Activated CD8-positive, alpha-beta T cell treated with anti-CD3 and anti-CD28 coated beads, Interleukin-2, amount 10 ng/mL, durations not matched to agents 7 days and 5 days (primary cell): ENCODE measurements at regions not wholly inside any gene's neighbourhood (a gene's known extent, or its start where the extent isn't known, plus 50 kb on each side); places are given as distances from the start of the nearest gene placed in this dataset.
"Not testable (repeated sequence)": the region's sequence is repeated elsewhere in the genome, so short reads cannot be mapped to it uniquely, and the experiment has no call there.

Experiments used
- ATAC-seq: fragments of 150-1000 bp; cut with Tn5 transposase; one replicate; pipeline ENCODE4 v1.10.0; 2021; ENCODE audit warnings: moderate library complexity
- CTCF ChIA-PET: fragments of 350-600 bp; sonication (Branson Sonifier 250); formaldehyde crosslinking; loops from one replicate; lab custom pipeline; 2021; ENCODE audit warnings: antibody characterized with exemption; lab: Charles Lee
- POLR2A ChIA-PET: fragments of 350-600 bp; sonication (Branson Sonifier 250); formaldehyde crosslinking; loops from one replicate; lab custom pipeline; 2021; ENCODE audit warnings: antibody characterized with exemption; lab: Charles Lee
- DNase-seq: peaks from one replicate; pipeline ENCODE4 v3.0.0-alpha.2; 2020
- H3K27ac Mint-ChIP-seq: one replicate; pipeline ENCODE4 v1.8.0; 2021; ENCODE audit warnings: mild to moderate bottlenecking, mixed read lengths
- H3K27me3 Mint-ChIP-seq: one replicate; pipeline ENCODE4 v1.8.0; 2021; ENCODE audit warnings: low read depth, mixed read lengths
- H3K36me3 Mint-ChIP-seq: one replicate; pipeline ENCODE4 v1.8.0; 2021; ENCODE audit warnings: low read depth, mixed read lengths
- H3K4me1 Mint-ChIP-seq: one replicate; pipeline ENCODE4 v1.8.0; 2021; ENCODE audit warnings: low read depth, mixed read lengths
- H3K4me3 Mint-ChIP-seq: one replicate; pipeline ENCODE4 v1.8.0; 2021; ENCODE audit warnings: mild to moderate bottlenecking, mixed read lengths
- H3K9me3 Mint-ChIP-seq: one replicate; pipeline ENCODE4 v1.8.0; 2022; ENCODE audit warnings: mixed read lengths; ENCODE audit not compliant: insufficient read depth

DNA sequence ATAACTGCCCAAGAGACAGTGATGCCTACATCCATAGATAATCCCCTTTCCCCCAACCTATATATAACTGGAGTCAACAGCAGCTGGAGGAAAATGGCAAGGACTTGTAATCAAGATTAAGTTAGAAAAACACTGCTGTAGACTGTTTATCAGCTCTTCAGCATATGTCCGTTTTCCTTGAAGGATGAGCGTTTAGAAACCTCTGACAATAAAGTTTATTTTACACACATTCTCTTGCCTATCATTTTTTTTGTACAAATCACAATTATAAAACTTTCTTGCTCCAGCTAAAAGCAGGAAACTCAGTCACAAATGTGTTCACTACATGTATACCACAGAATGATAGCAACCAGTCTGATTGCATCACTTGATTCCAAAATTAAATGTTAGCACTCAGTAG, 50.8 kb downstream of the PPIAL4G start:
- Mint-ChIP-seq H3K36me3 (peaks cover 81% of the 10 kb centered on the region), H3K4me1 (peaks cover 12% of the 10 kb centered on the region)
- DNase-seq, H3K27me3 Mint-ChIP-seq, H3K9me3 Mint-ChIP-seq, H3K4me3 Mint-ChIP-seq, H3K27ac Mint-ChIP-seq, CTCF ChIA-PET, ATAC-seq, POLR2A ChIA-PET: not testable (repeated sequence)

DNA sequence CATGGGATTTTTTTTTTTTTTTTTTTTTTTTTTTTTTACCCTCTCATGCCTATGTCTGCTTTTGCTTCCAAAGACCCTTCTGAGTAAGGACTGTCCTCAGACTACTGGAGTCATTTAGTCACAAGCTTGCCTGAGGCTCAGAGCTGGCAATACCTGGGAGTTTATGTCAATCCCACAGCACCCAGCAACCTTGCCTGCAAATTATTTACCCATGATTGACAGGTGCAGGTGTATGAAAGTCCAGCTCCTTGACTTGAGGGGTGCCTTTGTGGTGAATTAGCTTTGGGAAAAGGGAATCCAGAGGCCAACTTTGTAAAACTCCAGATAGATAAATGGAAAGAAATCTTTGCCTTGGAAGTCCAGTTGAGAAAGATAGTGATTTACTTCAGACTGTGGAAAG, 53.2 kb downstream of the PPIAL4G start:
- CTCF ChIA-PET: interaction anchor here (1.9 kb wide), 1 partner anchor 59 kb away, joined by 9 read pairs; no protein-coding TSS in a partner anchor
- DNase-seq, POLR2A ChIA-PET, H3K27me3 Mint-ChIP-seq, H3K9me3 Mint-ChIP-seq, H3K4me3 Mint-ChIP-seq, ATAC-seq, H3K27ac Mint-ChIP-seq: not testable (repeated sequence)
- H3K36me3 Mint-ChIP-seq: peaks cover 85% of the 10 kb centered on the region
- H3K4me1 Mint-ChIP-seq: peaks cover 26% of the 10 kb centered on the region

DNA sequence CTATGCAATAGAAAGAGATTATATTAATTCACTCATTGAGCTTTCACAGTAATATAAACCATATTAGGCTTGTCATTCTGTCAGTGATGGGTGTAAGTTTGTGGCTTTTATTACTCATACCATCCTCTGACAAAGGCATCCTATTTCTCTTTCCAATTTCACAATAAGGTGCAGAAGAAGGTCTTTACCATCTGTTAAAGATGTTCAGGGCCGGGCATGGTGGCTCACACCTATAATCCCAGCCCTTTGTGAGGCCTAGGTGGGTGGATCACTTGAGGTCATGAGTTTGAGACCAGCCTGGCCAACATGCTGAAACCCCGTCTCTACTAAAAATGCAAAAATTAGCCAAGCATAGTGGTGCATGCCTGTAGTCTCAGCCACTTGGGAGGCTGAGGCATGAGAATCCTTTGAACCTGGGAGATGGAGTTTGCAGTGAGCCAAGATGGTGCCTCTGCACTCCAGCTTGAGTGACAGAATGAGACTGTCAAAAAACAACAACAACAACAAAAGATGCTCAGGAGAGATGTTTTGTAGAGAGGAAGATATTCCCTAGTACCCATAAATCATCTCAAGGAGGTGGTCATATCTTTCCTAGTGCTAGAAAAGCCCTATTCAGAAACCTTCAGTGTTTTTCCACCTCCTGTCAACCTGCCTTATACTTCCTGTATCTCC, 56.0 kb downstream of the PPIAL4G start:
- ATAC-seq: peak; percentile 44
- H3K27me3 Mint-ChIP-seq, H3K27ac Mint-ChIP-seq, DNase-seq, POLR2A ChIA-PET, H3K9me3 Mint-ChIP-seq, H3K4me3 Mint-ChIP-seq, CTCF ChIA-PET: not testable (repeated sequence)
- H3K4me1 Mint-ChIP-seq: peaks cover 31% of the 10 kb centered on the region
- H3K36me3 Mint-ChIP-seq: peaks cover 82% of the 10 kb centered on the region

DNA sequence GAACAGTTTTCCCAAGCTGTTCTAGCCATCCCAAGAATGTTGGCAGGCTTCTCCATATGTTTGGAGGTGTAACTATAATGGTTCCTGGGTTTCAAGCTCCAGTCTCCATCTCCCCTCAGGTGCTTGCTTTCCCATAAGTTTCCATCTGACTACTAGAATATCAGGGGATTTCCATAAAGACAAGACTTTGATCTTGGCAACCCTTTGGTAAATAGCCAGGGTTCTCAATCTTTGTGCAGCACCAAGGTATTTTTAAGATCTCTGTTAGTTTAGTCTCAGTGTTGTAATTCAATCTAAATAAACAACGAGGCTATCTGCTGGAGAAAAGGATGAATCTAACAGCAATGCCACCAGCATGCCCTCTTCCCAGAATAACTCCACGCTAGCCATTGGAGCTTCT, 56.7 kb downstream of the PPIAL4G start:
- H3K27ac Mint-ChIP-seq, H3K4me3 Mint-ChIP-seq, CTCF ChIA-PET, DNase-seq, H3K9me3 Mint-ChIP-seq, ATAC-seq, H3K27me3 Mint-ChIP-seq: not testable (repeated sequence)
- H3K36me3 Mint-ChIP-seq: peaks cover 77% of the 10 kb centered on the region
- peaks cover 31% of the 10 kb centered on the region for H3K4me1 Mint-ChIP-seq
- POLR2A ChIA-PET: interaction anchor here (1.4 kb wide), 1 partner anchor 38 kb away, joined by 3 read pairs; no protein-coding TSS in a partner anchor

DNA sequence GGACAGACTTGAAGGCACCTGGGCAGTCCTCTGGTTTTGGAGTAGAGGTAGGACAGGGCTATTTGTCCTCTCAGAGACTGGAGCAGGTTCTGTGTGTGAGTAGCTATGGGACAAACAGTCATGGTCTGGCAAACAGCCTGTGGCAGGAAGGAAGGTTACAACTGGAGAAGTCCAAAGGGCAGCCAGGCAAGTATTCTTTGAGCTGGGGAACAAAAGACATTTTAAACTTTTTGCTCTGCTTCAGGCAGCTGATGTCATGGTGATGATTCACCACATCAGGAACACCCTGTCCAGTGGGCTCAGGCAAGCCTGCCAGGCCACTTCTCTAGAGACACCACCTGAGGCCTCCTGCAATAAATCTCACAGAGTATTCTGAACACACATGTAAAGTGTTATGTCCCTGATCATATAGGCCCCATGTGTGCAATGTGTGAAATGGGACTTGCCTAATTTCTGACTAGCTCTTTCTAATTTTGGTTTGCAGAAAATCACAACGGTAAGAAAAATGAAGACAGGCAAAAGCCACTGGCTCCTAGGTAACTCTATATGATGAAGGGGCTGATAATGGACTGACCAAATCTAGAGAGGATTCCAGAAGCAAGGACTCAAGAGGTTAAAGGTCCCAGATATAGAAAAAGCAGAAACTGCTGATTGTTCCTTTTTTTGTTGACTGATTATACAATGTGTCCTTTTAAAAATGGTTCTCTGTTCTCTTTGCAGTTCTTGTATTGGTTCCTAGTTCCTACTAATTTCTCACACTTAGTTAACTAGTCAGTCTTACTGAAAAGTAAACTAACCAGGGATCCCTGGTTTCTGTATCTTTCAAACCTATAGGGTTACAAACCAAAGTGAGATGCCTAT, 58.7 kb downstream of the PPIAL4G start:
- ATAC-seq, H3K4me3 Mint-ChIP-seq, DNase-seq, POLR2A ChIA-PET, H3K27me3 Mint-ChIP-seq, H3K27ac Mint-ChIP-seq, H3K9me3 Mint-ChIP-seq: not testable (repeated sequence)
- CTCF ChIA-PET: interaction anchor here (0.6 kb wide), 1 partner anchor 48 kb away, joined by 3 read pairs; no protein-coding TSS in a partner anchor
- Mint-ChIP-seq H3K36me3 (peaks cover 66% of the 10 kb centered on the region), H3K4me1 (peaks cover 29% of the 10 kb centered on the region)

DNA sequence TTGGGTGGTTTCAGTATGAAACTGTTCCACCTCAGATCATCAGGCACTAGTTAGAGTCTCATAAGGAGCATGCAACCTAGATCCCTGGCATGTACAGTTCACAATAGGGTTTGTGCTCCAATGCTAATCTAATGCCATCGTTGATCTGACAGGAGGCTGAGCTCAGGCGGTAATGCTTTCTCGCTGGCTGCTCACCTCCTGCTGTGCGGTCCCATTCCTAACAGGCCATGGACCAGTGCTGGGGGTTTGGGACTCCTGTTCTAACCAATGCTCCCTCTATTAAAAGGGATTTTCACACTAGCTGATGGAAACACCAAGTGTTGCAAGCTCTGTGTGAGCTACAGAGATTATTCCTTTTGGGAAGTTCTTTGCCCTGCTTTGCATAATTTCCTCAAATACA, 60.2 kb downstream of the PPIAL4G start:
- POLR2A ChIA-PET: not testable (repeated sequence)

DNA sequence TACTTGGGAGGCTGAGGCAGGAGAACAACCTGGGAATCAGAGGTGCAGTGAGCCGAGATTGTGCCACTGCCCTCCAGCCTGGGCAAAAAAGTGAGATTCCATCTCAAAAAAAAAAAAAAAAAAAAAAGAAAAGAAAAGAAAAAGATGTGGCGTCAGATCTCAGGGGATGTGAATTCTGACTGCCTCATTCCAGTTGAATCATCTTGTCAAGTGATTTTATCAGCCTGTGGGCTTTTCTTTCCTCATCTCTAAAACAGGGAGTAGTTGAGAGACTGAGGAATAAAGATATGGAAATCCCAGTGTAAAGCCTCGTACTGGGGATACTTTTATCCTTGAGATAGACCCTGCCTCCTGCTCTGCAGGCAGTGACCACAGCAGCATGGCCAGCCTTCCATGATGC, 65.9 kb downstream of the PPIAL4G start:
- DNase-seq, POLR2A ChIA-PET, H3K4me3 Mint-ChIP-seq, H3K9me3 Mint-ChIP-seq, H3K27ac Mint-ChIP-seq, H3K27me3 Mint-ChIP-seq, ATAC-seq, H3K4me1 Mint-ChIP-seq, CTCF ChIA-PET: not testable (repeated sequence)
- H3K36me3 Mint-ChIP-seq: peaks cover 18% of the 10 kb centered on the region

More for the DNA sequence above, 60.2 kb downstream of the PPIAL4G start:
- ATAC-seq, H3K4me3 Mint-ChIP-seq, H3K27ac Mint-ChIP-seq, H3K9me3 Mint-ChIP-seq, DNase-seq, H3K27me3 Mint-ChIP-seq, CTCF ChIA-PET: not testable (repeated sequence)
- H3K4me1 Mint-ChIP-seq: peaks cover 26% of the 10 kb centered on the region
- peaks cover 57% of the 10 kb centered on the region for H3K36me3 Mint-ChIP-seq

DNA sequence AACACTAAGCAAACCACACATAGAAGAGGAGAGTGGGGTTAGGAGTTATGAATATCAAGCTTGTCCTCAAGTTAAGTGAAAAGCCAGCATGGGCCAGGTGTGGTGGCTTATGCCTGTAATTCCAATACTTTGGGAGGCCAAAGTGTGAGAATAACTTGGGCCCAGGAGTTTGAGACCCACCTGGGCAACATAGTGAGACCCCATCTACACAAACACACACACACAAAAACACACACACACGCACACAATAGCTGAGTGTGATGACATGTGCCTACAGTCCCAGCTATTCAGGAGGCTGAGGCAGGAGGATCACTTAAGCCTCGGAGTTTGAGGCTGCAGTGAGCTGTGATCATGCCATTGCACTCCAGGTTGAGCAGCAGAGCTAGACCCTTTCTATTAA, 69.7 kb downstream of the PPIAL4G start:
- H3K9me3 Mint-ChIP-seq, ATAC-seq, POLR2A ChIA-PET, H3K4me3 Mint-ChIP-seq, H3K27me3 Mint-ChIP-seq, DNase-seq, CTCF ChIA-PET, H3K4me1 Mint-ChIP-seq, H3K27ac Mint-ChIP-seq: not testable (repeated sequence)
- H3K36me3 Mint-ChIP-seq: peaks cover 24% of the 10 kb centered on the region

DNA sequence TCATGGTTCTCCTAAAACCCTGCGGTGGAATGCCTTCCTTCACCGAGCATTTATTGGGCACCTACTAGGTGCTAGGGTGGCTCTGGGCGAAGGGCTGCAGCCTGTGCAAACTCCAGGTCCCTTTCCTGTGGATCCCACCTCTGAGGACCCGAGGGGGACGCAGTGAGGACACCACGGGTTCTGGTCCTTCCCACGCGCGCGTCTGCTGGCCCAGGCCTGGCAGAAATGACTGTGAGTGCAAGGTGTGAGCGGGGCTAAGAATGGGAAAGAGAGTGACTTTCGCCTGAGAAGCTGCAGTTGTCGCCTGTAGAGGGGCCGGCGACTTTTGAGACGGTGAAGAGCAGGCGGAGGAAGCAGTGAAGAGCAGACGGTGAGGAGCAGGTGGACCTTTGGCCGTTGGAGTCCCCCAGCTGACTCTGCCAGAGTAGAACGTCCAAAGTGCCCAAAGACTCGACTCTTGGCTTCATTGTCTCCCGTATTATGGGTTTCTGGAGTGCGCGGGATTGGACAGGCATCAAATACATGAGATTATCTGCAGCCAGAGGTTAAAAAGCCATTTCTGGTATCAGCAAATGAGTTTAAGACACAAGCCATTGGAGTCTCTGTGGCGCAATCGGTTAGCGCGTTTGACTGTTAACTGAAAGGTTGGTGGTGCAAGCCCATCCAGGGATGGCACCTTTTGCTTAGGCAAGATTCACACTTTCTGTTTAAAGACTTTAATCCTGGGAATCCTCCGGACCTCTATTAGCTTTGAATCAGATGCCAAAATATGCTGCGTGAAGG, 78.1 kb downstream of the PPIAL4G start:
- H3K4me3 Mint-ChIP-seq, CTCF ChIA-PET, H3K9me3 Mint-ChIP-seq, POLR2A ChIA-PET, DNase-seq, H3K27me3 Mint-ChIP-seq, ATAC-seq: not testable (repeated sequence)
- Mint-ChIP-seq H3K27ac (peak overlapping the region; percentile 47), H3K4me1 (peaks cover 20% of the 10 kb centered on the region), H3K36me3 (peaks cover 11% of the 10 kb centered on the region)

DNA sequence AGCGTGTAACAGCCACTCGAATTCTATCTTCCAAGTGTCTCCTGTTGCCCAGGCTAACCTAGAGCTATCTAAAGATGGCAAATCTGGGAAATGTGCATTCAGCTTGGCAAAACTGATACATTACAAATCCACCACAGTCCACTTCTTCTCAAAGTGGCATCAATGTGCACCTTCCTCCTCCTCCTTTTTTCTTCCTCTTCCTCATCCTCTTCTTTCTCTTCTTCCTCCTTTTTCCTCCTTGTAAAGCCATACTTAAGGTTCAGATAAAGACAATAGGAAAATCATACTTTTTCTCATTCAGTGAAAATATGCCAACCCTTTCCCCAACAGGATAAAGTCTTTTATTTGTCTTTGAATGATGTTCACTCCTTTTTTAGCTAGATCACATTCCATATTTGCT, 79.2 kb downstream of the PPIAL4G start:
- peak overlapping the region; percentile 63 for H3K4me3 Mint-ChIP-seq
- ATAC-seq, POLR2A ChIA-PET, H3K27ac Mint-ChIP-seq, H3K36me3 Mint-ChIP-seq, H3K27me3 Mint-ChIP-seq, CTCF ChIA-PET, DNase-seq, H3K9me3 Mint-ChIP-seq: not testable (repeated sequence)
- peaks cover 20% of the 10 kb centered on the region for H3K4me1 Mint-ChIP-seq

DNA sequence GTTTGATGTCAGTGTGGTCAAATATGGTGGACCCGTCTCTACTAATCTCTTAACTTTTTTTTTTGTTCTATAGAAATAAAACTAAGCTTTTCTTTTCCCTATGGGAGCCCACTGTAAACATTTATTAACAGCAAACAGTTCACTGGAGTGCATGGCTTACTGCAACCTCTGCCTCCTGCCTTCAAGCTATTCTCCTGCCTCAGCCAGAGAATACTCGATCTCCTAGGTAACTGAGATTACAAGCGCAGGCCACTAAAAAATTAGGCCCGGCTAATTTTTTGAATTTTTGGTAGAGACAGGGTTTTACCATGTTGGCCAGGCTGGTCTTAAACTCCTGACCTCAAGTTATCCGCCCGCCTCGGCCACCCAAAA, 80.0 kb downstream of the PPIAL4G start:
- CTCF ChIA-PET, ATAC-seq, DNase-seq, H3K36me3 Mint-ChIP-seq, H3K9me3 Mint-ChIP-seq, H3K27me3 Mint-ChIP-seq: not testable (repeated sequence)
- H3K27ac Mint-ChIP-seq: peak overlapping the region; percentile 99
- POLR2A ChIA-PET: interaction anchor here (0.6 to 2.0 kb wide), 6 partner anchors 15 to 1680 kb away, joined by 3 to 36 read pairs (median 8); no protein-coding TSS in a partner anchor
- peak overlapping the region; percentile 93 for H3K4me3 Mint-ChIP-seq
- peaks cover 23% of the 10 kb centered on the region for H3K4me1 Mint-ChIP-seq
